K562 (cell line): ENCODE measurements at regions not wholly inside any gene's neighbourhood (a gene's known extent, or its start where the extent isn't known, plus 50 kb on each side); places are given as distances from the start of the nearest gene placed in this dataset.

Experiments used
- ATAC-seq: fragments of 200-7000 bp; cut with Tn5 transposase; 3 replicates; pipeline ENCODE4 v1.9.1; 2020; ENCODE audit warnings: moderate library complexity
- BruUV-seq: library from RNA; stranded (reverse); fragments of 400-500 nt; replicated peaks from 2 replicates; lab custom pipeline; 2021; lab: Mats Ljungman, UMichigan
- CTCF ChIA-PET: fragments of 300-600 bp; formaldehyde crosslinking; extraction: SDS; loops from one replicate; lab custom pipeline; 2021; ENCODE audit warnings: low intra/inter-chr PET ratio; lab: Yijun Ruan, JAX
- POLR2A ChIA-PET: fragments of 300-600, 350-650 bp; sonication (Branson Sonifier 250); formaldehyde crosslinking; extraction: SDS; loops from one replicate; lab custom pipeline; 2021; ENCODE audit warnings: antibody characterized with exemption, inconsistent platforms; lab: Yijun Ruan, JAX
- DNase-seq, 4 experiments: peaks; one replicate each; pipeline versions ENCODE4 v3.0.0 to v3.0.0-alpha.2; 2011 to 2018; ENCODE audit warnings: low spot score in 3 of 4, mixed read lengths in 3 of 4; ENCODE audit errors: extremely low read depth in 1 of 4
- FAIRE-seq: peaks from 2 replicates; lab custom pipeline; 2011; peaks lifted over from hg19 to GRCh38; lab: Jason Lieb, UNC
- H2AFZ ChIP-seq: 2 replicates; pipeline ENCODE4 v1.6.0; 2011; ENCODE audit warnings: low read depth, low read length, control low read depth, inconsistent platforms
- H3K27ac ChIP-seq: fragments of 200-600 bp; 3 replicates; pipeline ENCODE4 v1.8.0; 2011; ENCODE audit warnings: low read depth, mild to moderate bottlenecking, control low read depth, inconsistent platforms, low read length, moderate library complexity, mixed read lengths; ENCODE audit errors: extremely low read depth
- H3K27me3 ChIP-seq, 2 experiments: fragments of 300-600 bp in 1 of 2; 2 replicates in 1 of 2; 3 replicates in 1 of 2; pipeline versions ENCODE4 v1.6.0 to v1.8.0; 2011; ENCODE audit warnings: inconsistent platforms in 2 of 2, low read length in 2 of 2, mild to moderate bottlenecking in 1 of 2, mixed read lengths in 1 of 2, moderate library complexity in 1 of 2; ENCODE audit not compliant: control insufficient read depth in 2 of 2, insufficient read depth in 2 of 2
- H3K36me3 ChIP-seq: fragments of 300-600 bp; 3 replicates; pipeline ENCODE4 v1.8.0; 2011; ENCODE audit warnings: mild to moderate bottlenecking, low read length, inconsistent platforms; ENCODE audit not compliant: control insufficient read depth, insufficient read depth
- H3K4me1 ChIP-seq, 2 experiments: fragments of 200-600 bp in 1 of 2; replicated peaks in 1 of 2; 2 replicates in 1 of 2; 3 replicates in 1 of 2; pipeline versions ENCODE4 v1.5.1 to v1.8.0; 2011; ENCODE audit warnings: inconsistent platforms in 2 of 2, low read length in 2 of 2, mild to moderate bottlenecking in 1 of 2, mixed read lengths in 1 of 2, moderate library complexity in 1 of 2; ENCODE audit not compliant: control insufficient read depth in 2 of 2, insufficient read depth in 2 of 2
- H3K4me2 ChIP-seq: 2 replicates; pipeline ENCODE4 v1.6.1; 2011; ENCODE audit warnings: low read length, control low read depth, inconsistent platforms, mixed read lengths; ENCODE audit not compliant: insufficient read depth
- H3K4me3 ChIP-seq: fragments of 200-600 bp; sonication (generic), shearing (Covaris generic); 2 replicates; pipeline ENCODE4 v1.5.1; 2016; ENCODE audit warnings: control low read depth, inconsistent platforms
- H3K79me2 ChIP-seq: fragments of 200-600 bp; 3 replicates; pipeline ENCODE4 v1.8.0; 2011; ENCODE audit warnings: low read length, inconsistent platforms; ENCODE audit not compliant: control insufficient read depth, insufficient read depth
- H3K9ac ChIP-seq, 2 experiments: 2 replicates each; pipeline versions ENCODE4 v1.6.0 to v1.6.1; 2011; ENCODE audit warnings: low read depth in 2 of 2, low read length in 2 of 2, control low read depth in 1 of 2, inconsistent platforms in 1 of 2, mild to moderate bottlenecking in 1 of 2, mixed read lengths in 1 of 2; ENCODE audit not compliant: insufficient read depth in 1 of 2
- H3K9me1 ChIP-seq: one replicate; pipeline ENCODE4 v1.6.0; 2011; ENCODE audit warnings: inconsistent platforms, mild to moderate bottlenecking, low read length, moderate library complexity; ENCODE audit not compliant: control insufficient read depth, insufficient read depth
- H3K9me3 ChIP-seq: replicated peaks from 2 replicates; pipeline ENCODE4 v1.5.1; 2011; ENCODE audit warnings: low read depth, low read length, inconsistent platforms; ENCODE audit not compliant: control insufficient read depth, insufficient read depth
- H4K20me1 ChIP-seq: replicated peaks from 2 replicates; pipeline ENCODE4 v1.6.1; 2011; ENCODE audit warnings: low read length, inconsistent platforms, mixed read lengths; ENCODE audit not compliant: control insufficient read depth, insufficient read depth
- ILK ChIP-seq: fragments of 450-650 bp; IDR thresholded peaks from 2 replicates; pipeline ENCODE4 v1.6.1; 2016; ENCODE audit warnings: missing genetic modification characterization, low read depth, mild to moderate bottlenecking, missing compliant biosample characterization, moderate library complexity, borderline replicate concordance
- RAD21 ChIP-seq, 2 experiments: fragments of 250-450 bp in 1 of 2; fragments of 450-650 bp in 1 of 2; sonication (Bioruptor Pico) in 1 of 2; formaldehyde crosslinking in 1 of 2; IDR thresholded peaks in 1 of 2; conservative IDR thresholded peaks in 1 of 2; 2 replicates each; pipeline versions ENCODE4 v1.4.0 to v1.8.0; 2020 to 2022; ENCODE audit warnings: mild to moderate bottlenecking in 2 of 2, moderate library complexity in 1 of 2
- SRSF3 ChIP-seq: fragments of 200-400 bp; formaldehyde crosslinking; IDR thresholded peaks from 2 replicates; pipeline ENCODE4 v1.6.1; 2016; ENCODE audit warnings: mild to moderate bottlenecking, low read length, moderate library complexity; ENCODE audit not compliant: insufficient read depth
- ZNF75A ChIP-seq: fragments of 450-650 bp; formaldehyde crosslinking; IDR thresholded peaks from 2 replicates; pipeline ENCODE4 v1.4.0; 2020; ENCODE audit warnings: mild to moderate bottlenecking
- WGBS: fragments of 100-300 bp; shearing (Covaris generic); methylation state at CpG from one replicate; pipeline ENCODE4 v1.1.6; 2016; ENCODE audit warnings: low coverage, mixed read lengths; ENCODE audit not compliant: insufficient coverage; ENCODE audit errors: missing lambda C conversion rate; 5-methylcytosine and 5-hydroxymethylcytosine counted together
- in situ Hi-C: fragments of 300-500 bp; cut with MboI; formaldehyde crosslinking; loops from 4 replicates; pipeline ENCODE4 v1.15.0; 2018; ENCODE audit warnings: inconsistent platforms, mixed read lengths
- intact Hi-C: fragments of 100-400 bp; cut with micrococcal nuclease; formaldehyde crosslinking; loops from 2 replicates; pipeline ENCODE4 v1.14.2; 2022
- TF ChIP-seq, protein P1 (sequence below): fragments of 200-800 bp; sonication (Bioruptor generic); IDR thresholded peaks from 2 replicates; pipeline ENCODE4 v1.6.1; 2017; ENCODE audit warnings: missing genetic modification characterization, missing compliant biosample characterization

DNA sequence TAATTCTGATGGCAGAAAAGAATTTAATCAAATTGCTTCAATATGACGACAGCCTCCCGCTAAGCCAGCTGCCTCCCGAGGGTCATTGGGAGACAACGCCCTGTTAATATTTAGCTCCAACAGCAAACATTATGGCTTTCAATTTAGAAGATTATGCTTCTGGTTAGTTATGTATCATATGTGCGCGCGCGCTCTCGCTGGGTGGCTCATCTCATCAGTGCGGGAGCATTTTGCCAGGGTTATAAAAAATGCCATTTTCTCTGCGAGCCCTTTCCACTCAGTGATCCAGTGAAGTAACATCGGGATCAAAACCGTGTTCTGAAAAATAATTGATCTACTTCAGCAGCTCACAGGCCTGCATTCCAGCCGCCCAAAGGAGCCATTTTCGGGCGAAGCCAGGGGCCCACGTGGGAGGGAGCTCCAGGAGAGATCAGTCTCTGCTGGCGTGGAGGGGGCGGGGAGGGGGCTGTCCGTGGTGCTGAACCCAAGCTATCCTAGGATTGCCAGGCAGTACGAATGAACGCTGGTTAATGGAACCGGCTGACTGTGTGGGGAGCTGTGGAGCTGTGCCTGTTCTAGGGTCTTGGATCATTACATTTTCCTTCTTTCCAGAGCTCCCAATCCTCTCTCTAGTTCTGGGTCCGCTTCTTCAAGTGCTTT is 219.1 kb upstream of the ZC3H12A start (continued):
- TF ChIP-seq ILK (tag) = no peak
- no peak for TF ChIP-seq SRSF3
- TF ChIP-seq RAD21 (CRISPR knock-in tag; conservative IDR thresholded peaks at IDR 0.05 in 1 of 2, IDR thresholded peaks at IDR 0.05 in 1 of 2) = 0 out of 4 replicates have a peak, but pooled peaks of 1 of the 2 experiments have one; percentile 20

DNA sequence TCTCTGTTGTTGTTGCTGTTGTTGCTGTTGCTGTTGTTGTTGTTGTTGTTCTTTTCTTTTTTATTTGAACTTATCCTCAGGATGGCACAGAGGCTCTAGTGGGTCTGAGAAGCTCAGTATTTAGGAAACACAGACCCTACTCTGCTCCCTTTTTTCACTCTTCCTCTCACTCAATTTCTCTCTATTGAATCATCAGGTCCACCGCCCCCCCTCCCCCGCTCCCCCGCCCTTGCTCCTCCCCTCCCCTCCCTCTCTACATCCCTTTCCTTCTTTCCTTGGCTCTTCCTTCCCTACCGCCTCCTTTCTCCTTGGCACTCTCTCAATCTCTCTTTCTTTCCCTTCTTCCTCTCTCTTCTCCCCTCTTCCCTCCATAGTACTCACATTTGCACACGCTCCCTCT is 218.5 kb upstream of the ZC3H12A start:
- in situ Hi-C loops = no loop called here
- Histone ChIP-seq H3K4me1 (no peaks in the 10 kb centered on the region), H3K9me1 (no peaks in the 10 kb centered on the region), H3K4me3 (no peak overlapping the region), H3K4me2 (no peak overlapping the region), H3K9me3 (no peaks in the 10 kb centered on the region), H3K27ac (no peak overlapping the region), H4K20me1 (peaks cover 21% of the 10 kb centered on the region), H3K36me3 (no peaks in the 10 kb centered on the region), H3K79me2 (no peaks in the 10 kb centered on the region), H3K9ac (no peak overlapping the region), H3K27me3 (peaks cover 0 to 5% of the 10 kb centered on the region in 2 experiments; a peak in 1 of 5 replicates), H2AFZ (no peak overlapping the region)
- no TSS peak for BruUV-seq
- ChIA-PET POLR2A (no interaction called here), CTCF (no interaction called here)
- WGBS = 6% methylated on average over 2 of the region's 5 CpGs
- DNase-seq (no peak), FAIRE-seq (no peak), ATAC-seq (no peak)
- intact Hi-C loops = no loop called here
- TF ChIP-seq ZNF75A (CRISPR knock-in tag) = no peak
- TF ChIP-seq, protein P1, sequence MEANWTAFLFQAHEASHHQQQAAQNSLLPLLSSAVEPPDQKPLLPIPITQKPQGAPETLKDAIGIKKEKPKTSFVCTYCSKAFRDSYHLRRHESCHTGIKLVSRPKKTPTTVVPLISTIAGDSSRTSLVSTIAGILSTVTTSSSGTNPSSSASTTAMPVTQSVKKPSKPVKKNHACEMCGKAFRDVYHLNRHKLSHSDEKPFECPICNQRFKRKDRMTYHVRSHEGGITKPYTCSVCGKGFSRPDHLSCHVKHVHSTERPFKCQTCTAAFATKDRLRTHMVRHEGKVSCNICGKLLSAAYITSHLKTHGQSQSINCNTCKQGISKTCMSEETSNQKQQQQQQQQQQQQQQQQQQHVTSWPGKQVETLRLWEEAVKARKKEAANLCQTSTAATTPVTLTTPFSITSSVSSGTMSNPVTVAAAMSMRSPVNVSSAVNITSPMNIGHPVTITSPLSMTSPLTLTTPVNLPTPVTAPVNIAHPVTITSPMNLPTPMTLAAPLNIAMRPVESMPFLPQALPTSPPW (CRISPR knock-in tag) = peak; percentile 58; the same call in 1 of the 2 replicates
